A673 (cell line): ENCODE measurements at regions not wholly inside any gene's neighbourhood (a gene's known extent, or its start where the extent isn't known, plus 50 kb on each side); places are given as distances from the start of the nearest gene placed in this dataset.

ENCODE experiments used
- BruUV-seq: library from RNA; stranded (reverse); fragments of 400-500 nt; replicated peaks from 2 replicates; lab custom pipeline; 2021; lab: Mats Ljungman, UMichigan
- CTCF ChIA-PET: fragments of 300-600 bp; sonication (Branson Sonifier 250); formaldehyde crosslinking; loops from one replicate; lab custom pipeline; 2022; ENCODE audit warnings: antibody characterized with exemption; lab: Charles Lee
- POLR2A ChIA-PET: fragments of 300-600 bp; sonication (Branson Sonifier 250); formaldehyde crosslinking; loops from one replicate; lab custom pipeline; 2022; ENCODE audit warnings: antibody characterized with exemption; ENCODE audit not compliant: low non-redundant PET; lab: Charles Lee
- DNase-seq: peaks from one replicate; pipeline ENCODE4 v3.0.0-alpha.2; 2015; ENCODE audit warnings: low spot score
- H3K27ac ChIP-seq: fragments of 200-600 bp; sonication (generic); 2 replicates; pipeline ENCODE4 v1.5.1; 2016; ENCODE audit warnings: mixed run types, low read depth, mild to moderate bottlenecking, mixed read lengths, antibody characterized with exemption, low read length; ENCODE audit not compliant: poor library complexity, severe bottlenecking
- H3K27me3 ChIP-seq: fragments of 200-600 bp; sonication (generic); replicated peaks from 2 replicates; pipeline ENCODE4 v1.6.1; 2017; ENCODE audit warnings: mixed run types, low read depth, mild to moderate bottlenecking, mixed read lengths, antibody characterized with exemption, low read length; ENCODE audit not compliant: insufficient read depth, poor library complexity
- H3K36me3 ChIP-seq: fragments of 200-600 bp; sonication (generic); 2 replicates; pipeline ENCODE4 v1.6.1; 2016; ENCODE audit warnings: mixed run types, mild to moderate bottlenecking, mixed read lengths, antibody characterized with exemption, low read length; ENCODE audit not compliant: insufficient read depth, poor library complexity, severe bottlenecking
- H3K4me1 ChIP-seq: fragments of 200-600 bp; sonication (generic); 2 replicates; pipeline ENCODE4 v1.6.1; 2017; ENCODE audit warnings: mixed run types, mild to moderate bottlenecking, mixed read lengths, antibody characterized with exemption, low read length; ENCODE audit not compliant: insufficient read depth, poor library complexity, severe bottlenecking
- H3K4me3 ChIP-seq: fragments of 200-600 bp; sonication (generic); 2 replicates; pipeline ENCODE4 v1.5.1; 2016; ENCODE audit warnings: low read depth, mixed run types, mild to moderate bottlenecking, mixed read lengths, low read length; ENCODE audit not compliant: poor library complexity, severe bottlenecking
- H3K9me3 ChIP-seq: fragments of 200-600 bp; sonication (generic); 2 replicates; pipeline ENCODE4 v1.6.1; 2016; ENCODE audit warnings: mixed run types, low read depth, mild to moderate bottlenecking, mixed read lengths, antibody characterized with exemption, low read length; ENCODE audit not compliant: poor library complexity, severe bottlenecking
- EZH2 ChIP-seq: fragments of 200-600 bp; sonication (generic); IDR thresholded peaks from 2 replicates; pipeline ENCODE4 v1.6.1; 2017; ENCODE audit warnings: borderline replicate concordance, low read depth, mild to moderate bottlenecking, mixed read lengths, antibody characterized with exemption, low read length; ENCODE audit not compliant: poor library complexity, severe bottlenecking
- intact Hi-C: fragments of 100-400 bp; cut with micrococcal nuclease; formaldehyde crosslinking; loops from one replicate; pipeline ENCODE4 v1.10.0; 2022; ENCODE audit not compliant: unreplicated experiment
- TF ChIP-seq, protein P1 (sequence below): fragments of 300-800, 200-600 bp; sonication (generic); conservative IDR thresholded peaks from 2 replicates; pipeline ENCODE4 v1.5.1; 2017; ENCODE audit warnings: low read depth, mild to moderate bottlenecking, antibody characterized with exemption, low read length, moderate library complexity, mixed read lengths

GRCh38 chr16:17633181-17633951 is 162.6 kb upstream of the XYLT1 start:
- DNase-seq = no peak
- CTCF ChIA-PET = no interaction called here

DNA sequence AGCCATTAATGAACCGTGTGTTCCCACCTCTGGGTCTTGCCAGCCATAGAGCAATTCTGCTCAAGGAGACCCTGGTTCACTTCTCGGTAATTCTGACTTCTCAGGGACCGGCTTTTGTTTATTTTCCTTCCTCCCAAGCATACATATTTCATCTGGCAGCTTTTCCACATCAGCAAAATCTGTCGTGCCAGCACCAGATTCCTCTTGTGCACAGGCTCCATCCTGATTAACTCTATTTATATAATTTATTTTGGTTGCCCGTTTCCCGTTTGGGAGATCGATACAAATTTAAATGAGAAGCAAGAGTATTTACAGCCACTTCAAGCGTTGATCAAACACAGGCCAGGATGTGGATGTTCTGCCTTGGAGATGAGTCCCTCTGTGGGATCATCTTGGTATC is 161.9 kb upstream of the XYLT1 start:
- Histone ChIP-seq H3K36me3 (no peaks in the 10 kb centered on the region), H3K4me1 (no peaks in the 10 kb centered on the region), H3K27ac (no peak overlapping the region), H3K9me3 (peaks cover 4% of the 10 kb centered on the region), H3K4me3 (no peak overlapping the region), H3K27me3 (no peaks in the 10 kb centered on the region)
- intact Hi-C loops = no loop called here
- DNase-seq = no peak
- no peak for TF ChIP-seq EZH2
- TF ChIP-seq, protein P1, sequence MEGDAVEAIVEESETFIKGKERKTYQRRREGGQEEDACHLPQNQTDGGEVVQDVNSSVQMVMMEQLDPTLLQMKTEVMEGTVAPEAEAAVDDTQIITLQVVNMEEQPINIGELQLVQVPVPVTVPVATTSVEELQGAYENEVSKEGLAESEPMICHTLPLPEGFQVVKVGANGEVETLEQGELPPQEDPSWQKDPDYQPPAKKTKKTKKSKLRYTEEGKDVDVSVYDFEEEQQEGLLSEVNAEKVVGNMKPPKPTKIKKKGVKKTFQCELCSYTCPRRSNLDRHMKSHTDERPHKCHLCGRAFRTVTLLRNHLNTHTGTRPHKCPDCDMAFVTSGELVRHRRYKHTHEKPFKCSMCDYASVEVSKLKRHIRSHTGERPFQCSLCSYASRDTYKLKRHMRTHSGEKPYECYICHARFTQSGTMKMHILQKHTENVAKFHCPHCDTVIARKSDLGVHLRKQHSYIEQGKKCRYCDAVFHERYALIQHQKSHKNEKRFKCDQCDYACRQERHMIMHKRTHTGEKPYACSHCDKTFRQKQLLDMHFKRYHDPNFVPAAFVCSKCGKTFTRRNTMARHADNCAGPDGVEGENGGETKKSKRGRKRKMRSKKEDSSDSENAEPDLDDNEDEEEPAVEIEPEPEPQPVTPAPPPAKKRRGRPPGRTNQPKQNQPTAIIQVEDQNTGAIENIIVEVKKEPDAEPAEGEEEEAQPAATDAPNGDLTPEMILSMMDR = no peak
- no TSS peak for BruUV-seq
- ChIA-PET CTCF (no interaction called here), POLR2A (no interaction called here)

More at GRCh38 chr16:17633181-17633951, 162.6 kb upstream of the XYLT1 start:
- Histone ChIP-seq H3K4me3 (no peak overlapping the region), H3K36me3 (no peaks in the 10 kb centered on the region), H3K4me1 (no peaks in the 10 kb centered on the region), H3K27ac (no peak overlapping the region), H3K9me3 (no peaks in the 10 kb centered on the region), H3K27me3 (no peaks in the 10 kb centered on the region)
- TF ChIP-seq EZH2 = no peak
- TF ChIP-seq, protein P1 = no peak
- POLR2A ChIA-PET = no interaction called here
- intact Hi-C loops = no loop called here
- BruUV-seq = no TSS peak

- DNase-seq = no peak
- Histone ChIP-seq H3K4me3 (no peak overlapping the region), H3K27me3 (no peaks in the 10 kb centered on the region), H3K27ac (no peak overlapping the region), H3K36me3 (no peaks in the 10 kb centered on the region), H3K4me1 (no peaks in the 10 kb centered on the region), H3K9me3 (peaks cover 14% of the 10 kb centered on the region)
- no TSS peak for BruUV-seq
- POLR2A ChIA-PET = no interaction called here
- TF ChIP-seq, protein P1 = no peak
- TF ChIP-seq EZH2 = no peak
- CTCF ChIA-PET = no interaction called here
- intact Hi-C loops = no loop called here
Measured at GRCh38 chr16:17629936-17630335, 159.2 kb upstream of the XYLT1 start.
